ENCODE measurements at regions not wholly inside any gene's neighbourhood (a gene's known extent, or its start where the extent isn't known, plus 50 kb on each side); places are given as distances from the start of the nearest gene placed in this dataset.
A peak's percentile ranks its signal among the peaks of the same experiment; 100 is the strongest.
"Not testable (repeated sequence)": the region's sequence is repeated elsewhere in the genome, so short reads cannot be mapped to it uniquely, and the experiment has no call there.

- DNase-seq: no peak
These were observed 177.8 kb upstream of the PROK2 start for GRCh38 chr3:71962561-71963240.

- DNase-seq: no peak
These were observed 176.9 kb upstream of the PROK2 start for GRCh38 chr3:71961891-71962290.

- no peak for DNase-seq
These were observed 176.4 kb upstream of the PROK2 start for GRCh38 chr3:71961378-71961777.

- DNase-seq: no peak
These were observed 173.6 kb upstream of the PROK2 start for GRCh38 chr3:71958533-71958932.

GRCh38 chr3:71956716-71957115, 171.8 kb upstream of the PROK2 start:
- DNase-seq: no peak

GRCh38 chr3:71956069-71956340, 171.1 kb upstream of the PROK2 start:
- no peak for DNase-seq

- peak; percentile 9 for DNase-seq
These were observed 170.5 kb upstream of the PROK2 start for GRCh38 chr3:71955240-71956068.

GRCh38 chr3:71951842-71952241, 166.9 kb upstream of the PROK2 start:
- no peak for DNase-seq

- no peak for DNase-seq
These were observed 166.4 kb upstream of the PROK2 start for GRCh38 chr3:71951361-71951760.

GRCh38 chr3:71949442-71949841, 164.5 kb upstream of the PROK2 start:
- DNase-seq: no peak

- DNase-seq: no peak
These were observed 159.6 kb upstream of the PROK2 start for GRCh38 chr3:71944482-71945065.

- no peak for DNase-seq
These were observed 157.7 kb upstream of the PROK2 start for GRCh38 chr3:71942432-71943187.

GRCh38 chr3:71940486-71940885, 155.5 kb upstream of the PROK2 start:
- no peak for DNase-seq

GRCh38 chr3:71938081-71938480, 153.1 kb upstream of the PROK2 start:
- not testable (repeated sequence) for DNase-seq

- DNase-seq: no peak
These were observed 151.7 kb upstream of the PROK2 start for GRCh38 chr3:71936681-71937080.

- DNase-seq: no peak
These were observed 149.7 kb upstream of the PROK2 start for GRCh38 chr3:71934520-71935270.

- DNase-seq: no peak
These were observed 147.0 kb upstream of the PROK2 start for GRCh38 chr3:71931922-71932321.

GRCh38 chr3:71930056-71930991, 145.4 kb upstream of the PROK2 start:
- DNase-seq: no peak

GRCh38 chr3:71928212-71928611, 143.3 kb upstream of the PROK2 start:
- DNase-seq: no peak

- DNase-seq: no peak
These were observed 142.6 kb upstream of the PROK2 start for GRCh38 chr3:71927505-71928066.

GRCh38 chr3:71926616-71927015, 141.7 kb upstream of the PROK2 start:
- no peak for DNase-seq
